ENCODE measurements at regions not wholly inside any gene's neighbourhood (a gene's known extent, or its start where the extent isn't known, plus 50 kb on each side); places are given as distances from the start of the nearest gene placed in this dataset.

DNA sequence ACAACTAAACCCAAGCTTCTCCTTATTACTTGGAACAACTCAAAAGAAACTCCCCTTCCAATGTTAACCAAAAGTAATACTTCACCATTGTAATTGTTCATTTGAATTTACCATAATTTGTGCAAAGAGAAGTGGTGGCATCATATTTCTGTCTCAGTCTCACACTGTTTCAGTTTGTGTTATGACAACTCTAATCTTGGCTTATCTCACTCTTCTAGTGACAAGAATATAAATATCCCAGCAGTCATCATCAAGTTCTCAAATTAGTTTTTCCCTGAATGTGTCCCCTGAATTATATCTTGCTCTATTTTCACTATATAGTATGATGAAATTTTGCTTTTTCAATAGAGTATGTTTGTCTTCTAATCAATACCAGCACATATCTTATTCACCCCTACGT lies 681.4 kb upstream of the PRR20A start:
- TF ChIP-seq, protein P1, sequence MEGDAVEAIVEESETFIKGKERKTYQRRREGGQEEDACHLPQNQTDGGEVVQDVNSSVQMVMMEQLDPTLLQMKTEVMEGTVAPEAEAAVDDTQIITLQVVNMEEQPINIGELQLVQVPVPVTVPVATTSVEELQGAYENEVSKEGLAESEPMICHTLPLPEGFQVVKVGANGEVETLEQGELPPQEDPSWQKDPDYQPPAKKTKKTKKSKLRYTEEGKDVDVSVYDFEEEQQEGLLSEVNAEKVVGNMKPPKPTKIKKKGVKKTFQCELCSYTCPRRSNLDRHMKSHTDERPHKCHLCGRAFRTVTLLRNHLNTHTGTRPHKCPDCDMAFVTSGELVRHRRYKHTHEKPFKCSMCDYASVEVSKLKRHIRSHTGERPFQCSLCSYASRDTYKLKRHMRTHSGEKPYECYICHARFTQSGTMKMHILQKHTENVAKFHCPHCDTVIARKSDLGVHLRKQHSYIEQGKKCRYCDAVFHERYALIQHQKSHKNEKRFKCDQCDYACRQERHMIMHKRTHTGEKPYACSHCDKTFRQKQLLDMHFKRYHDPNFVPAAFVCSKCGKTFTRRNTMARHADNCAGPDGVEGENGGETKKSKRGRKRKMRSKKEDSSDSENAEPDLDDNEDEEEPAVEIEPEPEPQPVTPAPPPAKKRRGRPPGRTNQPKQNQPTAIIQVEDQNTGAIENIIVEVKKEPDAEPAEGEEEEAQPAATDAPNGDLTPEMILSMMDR (IDR thresholded peaks at IDR 0.05; ENCODE audit: insufficient read depth, low read depth, low read length), result no peak
- TF ChIP-seq EZH2 (IDR thresholded peaks at IDR 0.05; ENCODE audit: insufficient read depth, low read length), result no peak

Data from astrocyte (in vitro differentiated cells and primary cell).